ENCODE measurements at regions not wholly inside any gene's neighbourhood (a gene's known extent, or its start where the extent isn't known, plus 50 kb on each side); places are given as distances from the start of the nearest gene placed in this dataset.

GRCh38 chr11:42812361-42812760 lies 499.4 kb upstream of the API5 start:
- Histone ChIP-seq H3K9me2 (ENCODE audit: insufficient read depth, low read length) (no peaks in the 10 kb centered on the region), H3K9me3 (ENCODE audit: low read length) (no peaks in the 10 kb centered on the region), H3K9ac (ENCODE audit: low read length) (no peak overlapping the region)

DNA sequence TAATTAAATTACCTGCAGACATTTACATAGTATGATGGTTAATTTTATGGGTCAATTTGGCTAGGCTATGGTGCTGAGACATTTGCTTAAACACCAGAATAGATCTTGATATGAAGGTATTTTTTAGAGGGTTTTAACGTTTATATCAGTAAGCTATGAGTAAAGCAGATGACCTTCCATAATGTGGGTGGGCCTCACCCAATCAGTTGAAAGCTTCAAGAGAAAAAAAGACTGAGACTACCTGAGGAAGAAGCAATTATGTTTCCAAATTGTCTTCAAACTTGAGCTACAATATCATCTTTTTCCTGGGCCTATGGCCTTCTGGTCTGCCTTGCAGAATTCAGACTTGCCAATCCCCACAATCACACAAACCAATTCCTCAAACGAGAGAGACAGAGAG lies 498.8 kb upstream of the API5 start:
- TF ChIP-seq MXI1 (conservative IDR thresholded peaks at IDR 0.05; ENCODE audit: poor library complexity, severe bottlenecking) (no peak), SMC3 (conservative IDR thresholded peaks at IDR 0.05; ENCODE audit: poor library complexity) (no peak), TAF1 (IDR thresholded peaks at IDR 0.05; ENCODE audit: low read depth) (no peak), EP300 (conservative IDR thresholded peaks at IDR 0.05; ENCODE audit: poor library complexity, severe bottlenecking) (no peak), POLR2AphosphoS5 (IDR thresholded peaks at IDR 0.05) (no peak), RAD21 (conservative IDR thresholded peaks at IDR 0.05) (no peak), EZH2 (IDR thresholded peaks at IDR 0.05; ENCODE audit: borderline replicate concordance, insufficient read depth, low read length, poor library complexity, severe bottlenecking) (no peak)
- TF ChIP-seq, protein P1, sequence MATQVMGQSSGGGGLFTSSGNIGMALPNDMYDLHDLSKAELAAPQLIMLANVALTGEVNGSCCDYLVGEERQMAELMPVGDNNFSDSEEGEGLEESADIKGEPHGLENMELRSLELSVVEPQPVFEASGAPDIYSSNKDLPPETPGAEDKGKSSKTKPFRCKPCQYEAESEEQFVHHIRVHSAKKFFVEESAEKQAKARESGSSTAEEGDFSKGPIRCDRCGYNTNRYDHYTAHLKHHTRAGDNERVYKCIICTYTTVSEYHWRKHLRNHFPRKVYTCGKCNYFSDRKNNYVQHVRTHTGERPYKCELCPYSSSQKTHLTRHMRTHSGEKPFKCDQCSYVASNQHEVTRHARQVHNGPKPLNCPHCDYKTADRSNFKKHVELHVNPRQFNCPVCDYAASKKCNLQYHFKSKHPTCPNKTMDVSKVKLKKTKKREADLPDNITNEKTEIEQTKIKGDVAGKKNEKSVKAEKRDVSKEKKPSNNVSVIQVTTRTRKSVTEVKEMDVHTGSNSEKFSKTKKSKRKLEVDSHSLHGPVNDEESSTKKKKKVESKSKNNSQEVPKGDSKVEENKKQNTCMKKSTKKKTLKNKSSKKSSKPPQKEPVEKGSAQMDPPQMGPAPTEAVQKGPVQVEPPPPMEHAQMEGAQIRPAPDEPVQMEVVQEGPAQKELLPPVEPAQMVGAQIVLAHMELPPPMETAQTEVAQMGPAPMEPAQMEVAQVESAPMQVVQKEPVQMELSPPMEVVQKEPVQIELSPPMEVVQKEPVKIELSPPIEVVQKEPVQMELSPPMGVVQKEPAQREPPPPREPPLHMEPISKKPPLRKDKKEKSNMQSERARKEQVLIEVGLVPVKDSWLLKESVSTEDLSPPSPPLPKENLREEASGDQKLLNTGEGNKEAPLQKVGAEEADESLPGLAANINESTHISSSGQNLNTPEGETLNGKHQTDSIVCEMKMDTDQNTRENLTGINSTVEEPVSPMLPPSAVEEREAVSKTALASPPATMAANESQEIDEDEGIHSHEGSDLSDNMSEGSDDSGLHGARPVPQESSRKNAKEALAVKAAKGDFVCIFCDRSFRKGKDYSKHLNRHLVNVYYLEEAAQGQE (IDR thresholded peaks at IDR 0.05; ENCODE audit: borderline replicate concordance): no peak
- TF ChIP-seq, protein P2, sequence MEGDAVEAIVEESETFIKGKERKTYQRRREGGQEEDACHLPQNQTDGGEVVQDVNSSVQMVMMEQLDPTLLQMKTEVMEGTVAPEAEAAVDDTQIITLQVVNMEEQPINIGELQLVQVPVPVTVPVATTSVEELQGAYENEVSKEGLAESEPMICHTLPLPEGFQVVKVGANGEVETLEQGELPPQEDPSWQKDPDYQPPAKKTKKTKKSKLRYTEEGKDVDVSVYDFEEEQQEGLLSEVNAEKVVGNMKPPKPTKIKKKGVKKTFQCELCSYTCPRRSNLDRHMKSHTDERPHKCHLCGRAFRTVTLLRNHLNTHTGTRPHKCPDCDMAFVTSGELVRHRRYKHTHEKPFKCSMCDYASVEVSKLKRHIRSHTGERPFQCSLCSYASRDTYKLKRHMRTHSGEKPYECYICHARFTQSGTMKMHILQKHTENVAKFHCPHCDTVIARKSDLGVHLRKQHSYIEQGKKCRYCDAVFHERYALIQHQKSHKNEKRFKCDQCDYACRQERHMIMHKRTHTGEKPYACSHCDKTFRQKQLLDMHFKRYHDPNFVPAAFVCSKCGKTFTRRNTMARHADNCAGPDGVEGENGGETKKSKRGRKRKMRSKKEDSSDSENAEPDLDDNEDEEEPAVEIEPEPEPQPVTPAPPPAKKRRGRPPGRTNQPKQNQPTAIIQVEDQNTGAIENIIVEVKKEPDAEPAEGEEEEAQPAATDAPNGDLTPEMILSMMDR (IDR thresholded peaks at IDR 0.05; ENCODE audit: poor library complexity, severe bottlenecking): no peak
- Histone ChIP-seq H3K27me3 (ENCODE audit: insufficient read depth, low read depth, low read length) (no peaks in the 10 kb centered on the region), H3K4me2 (ENCODE audit: low read length) (no peak overlapping the region), H3K9ac (ENCODE audit: low read length) (no peak overlapping the region), H2AFZ (ENCODE audit: low read depth, low read length) (no peak overlapping the region), H3K27ac (ENCODE audit: low read length) (peak overlapping the region; percentile 67), H3K79me2 (replicated peaks; ENCODE audit: insufficient read depth, low read length) (no peaks in the 10 kb centered on the region), H3F3A (ENCODE audit: insufficient read depth, low read length, poor library complexity, severe bottlenecking) (no peaks in the 10 kb centered on the region), H3K9me2 (ENCODE audit: insufficient read depth, low read length) (no peaks in the 10 kb centered on the region), H3K36me3 (ENCODE audit: insufficient read depth, low read length) (no peaks in the 10 kb centered on the region), H3K9me3 (ENCODE audit: low read length) (no peaks in the 10 kb centered on the region), H3K4me3 (ENCODE audit: low read length) (peak overlapping the region; percentile 15), H4K20me1 (ENCODE audit: insufficient read depth) (no peaks in the 10 kb centered on the region)

More at GRCh38 chr11:42812361-42812760, 499.4 kb upstream of the API5 start:
- Histone ChIP-seq H3F3A (ENCODE audit: insufficient read depth, low read length, poor library complexity, severe bottlenecking) (no peaks in the 10 kb centered on the region), H2AFZ (ENCODE audit: low read depth, low read length) (no peak overlapping the region), H3K36me3 (ENCODE audit: insufficient read depth, low read length) (no peaks in the 10 kb centered on the region), H3K27ac (ENCODE audit: low read length) (peak overlapping the region; percentile 67), H4K20me1 (ENCODE audit: insufficient read depth) (no peaks in the 10 kb centered on the region), H3K4me3 (ENCODE audit: low read length) (peak overlapping the region; percentile 15), H3K27me3 (ENCODE audit: insufficient read depth, low read depth, low read length) (no peaks in the 10 kb centered on the region), H3K4me2 (ENCODE audit: low read length) (no peak overlapping the region), H3K79me2 (replicated peaks; ENCODE audit: insufficient read depth, low read length) (no peaks in the 10 kb centered on the region)
- TF ChIP-seq EP300 (conservative IDR thresholded peaks at IDR 0.05; ENCODE audit: poor library complexity, severe bottlenecking): peak; percentile 64
- TF ChIP-seq RAD21 (conservative IDR thresholded peaks at IDR 0.05): no peak
- TF ChIP-seq EZH2 (IDR thresholded peaks at IDR 0.05; ENCODE audit: borderline replicate concordance, insufficient read depth, low read length, poor library complexity, severe bottlenecking): no peak
- TF ChIP-seq POLR2AphosphoS5 (IDR thresholded peaks at IDR 0.05): peak; percentile 40
- TF ChIP-seq, protein P1 (IDR thresholded peaks at IDR 0.05; ENCODE audit: borderline replicate concordance): peak; percentile 63
